K562 (cell line): ENCODE measurements at regions not wholly inside any gene's neighbourhood (a gene's known extent, or its start where the extent isn't known, plus 50 kb on each side); places are given as distances from the start of the nearest gene placed in this dataset.

Source experiments
- ATAC-seq: fragments of 200-7000 bp; cut with Tn5 transposase; 3 replicates; pipeline ENCODE4 v1.9.1; 2020; ENCODE audit warnings: moderate library complexity
- BruUV-seq: library from RNA; stranded (reverse); fragments of 400-500 nt; replicated peaks from 2 replicates; lab custom pipeline; 2021; lab: Mats Ljungman, UMichigan
- CTCF ChIA-PET: fragments of 300-600 bp; formaldehyde crosslinking; extraction: SDS; loops from one replicate; lab custom pipeline; 2021; ENCODE audit warnings: low intra/inter-chr PET ratio; lab: Yijun Ruan, JAX
- POLR2A ChIA-PET: fragments of 300-600, 350-650 bp; sonication (Branson Sonifier 250); formaldehyde crosslinking; extraction: SDS; loops from one replicate; lab custom pipeline; 2021; ENCODE audit warnings: antibody characterized with exemption, inconsistent platforms; lab: Yijun Ruan, JAX
- DNase-seq, 4 experiments: peaks; one replicate each; pipeline versions ENCODE4 v3.0.0 to v3.0.0-alpha.2; 2011 to 2018; ENCODE audit warnings: low spot score in 3 of 4, mixed read lengths in 3 of 4; ENCODE audit errors: extremely low read depth in 1 of 4
- FAIRE-seq: peaks from 2 replicates; lab custom pipeline; 2011; peaks lifted over from hg19 to GRCh38; lab: Jason Lieb, UNC
- H2AFZ ChIP-seq: 2 replicates; pipeline ENCODE4 v1.6.0; 2011; ENCODE audit warnings: low read depth, low read length, control low read depth, inconsistent platforms
- H3K27ac ChIP-seq: fragments of 200-600 bp; 3 replicates; pipeline ENCODE4 v1.8.0; 2011; ENCODE audit warnings: low read depth, mild to moderate bottlenecking, control low read depth, inconsistent platforms, low read length, moderate library complexity, mixed read lengths; ENCODE audit errors: extremely low read depth
- H3K27me3 ChIP-seq, 2 experiments: fragments of 300-600 bp in 1 of 2; 2 replicates in 1 of 2; 3 replicates in 1 of 2; pipeline versions ENCODE4 v1.6.0 to v1.8.0; 2011; ENCODE audit warnings: inconsistent platforms in 2 of 2, low read length in 2 of 2, mild to moderate bottlenecking in 1 of 2, mixed read lengths in 1 of 2, moderate library complexity in 1 of 2; ENCODE audit not compliant: control insufficient read depth in 2 of 2, insufficient read depth in 2 of 2
- H3K36me3 ChIP-seq: fragments of 300-600 bp; 3 replicates; pipeline ENCODE4 v1.8.0; 2011; ENCODE audit warnings: mild to moderate bottlenecking, low read length, inconsistent platforms; ENCODE audit not compliant: control insufficient read depth, insufficient read depth
- H3K4me1 ChIP-seq, 2 experiments: fragments of 200-600 bp in 1 of 2; replicated peaks in 1 of 2; 2 replicates in 1 of 2; 3 replicates in 1 of 2; pipeline versions ENCODE4 v1.5.1 to v1.8.0; 2011; ENCODE audit warnings: inconsistent platforms in 2 of 2, low read length in 2 of 2, mild to moderate bottlenecking in 1 of 2, mixed read lengths in 1 of 2, moderate library complexity in 1 of 2; ENCODE audit not compliant: control insufficient read depth in 2 of 2, insufficient read depth in 2 of 2
- H3K4me2 ChIP-seq: 2 replicates; pipeline ENCODE4 v1.6.1; 2011; ENCODE audit warnings: low read length, control low read depth, inconsistent platforms, mixed read lengths; ENCODE audit not compliant: insufficient read depth
- H3K4me3 ChIP-seq: fragments of 200-600 bp; sonication (generic), shearing (Covaris generic); 2 replicates; pipeline ENCODE4 v1.5.1; 2016; ENCODE audit warnings: control low read depth, inconsistent platforms
- H3K79me2 ChIP-seq: fragments of 200-600 bp; 3 replicates; pipeline ENCODE4 v1.8.0; 2011; ENCODE audit warnings: low read length, inconsistent platforms; ENCODE audit not compliant: control insufficient read depth, insufficient read depth
- H3K9ac ChIP-seq, 2 experiments: 2 replicates each; pipeline versions ENCODE4 v1.6.0 to v1.6.1; 2011; ENCODE audit warnings: low read depth in 2 of 2, low read length in 2 of 2, control low read depth in 1 of 2, inconsistent platforms in 1 of 2, mild to moderate bottlenecking in 1 of 2, mixed read lengths in 1 of 2; ENCODE audit not compliant: insufficient read depth in 1 of 2
- H3K9me1 ChIP-seq: one replicate; pipeline ENCODE4 v1.6.0; 2011; ENCODE audit warnings: inconsistent platforms, mild to moderate bottlenecking, low read length, moderate library complexity; ENCODE audit not compliant: control insufficient read depth, insufficient read depth
- H3K9me3 ChIP-seq: replicated peaks from 2 replicates; pipeline ENCODE4 v1.5.1; 2011; ENCODE audit warnings: low read depth, low read length, inconsistent platforms; ENCODE audit not compliant: control insufficient read depth, insufficient read depth
- H4K20me1 ChIP-seq: replicated peaks from 2 replicates; pipeline ENCODE4 v1.6.1; 2011; ENCODE audit warnings: low read length, inconsistent platforms, mixed read lengths; ENCODE audit not compliant: control insufficient read depth, insufficient read depth
- CBX8 ChIP-seq: fragments of 200-600 bp; sonication (generic); IDR thresholded peaks from 2 replicates; pipeline ENCODE4 v1.6.1; 2012; ENCODE audit warnings: borderline replicate concordance, mixed run types, low read depth, mild to moderate bottlenecking, moderate library complexity, mixed read lengths, low read length, control low read depth, inconsistent platforms; ENCODE audit not compliant: poor library complexity, severe bottlenecking; ENCODE audit errors: extremely low read depth
- ESRRA ChIP-seq: fragments of 450-650 bp; IDR thresholded peaks from 2 replicates; pipeline ENCODE4 v1.6.1; 2014; ENCODE audit warnings: low read depth, mild to moderate bottlenecking, moderate library complexity, borderline replicate concordance
- MGA ChIP-seq: fragments of 450-650 bp; IDR thresholded peaks from 2 replicates; pipeline ENCODE4 v1.6.1; 2016; ENCODE audit warnings: mild to moderate bottlenecking, moderate library complexity
- SMARCA4 ChIP-seq: fragments of 450-650 bp; IDR thresholded peaks from 2 replicates; pipeline ENCODE4 v1.6.1; 2016
- WGBS: fragments of 100-300 bp; shearing (Covaris generic); methylation state at CpG from one replicate; pipeline ENCODE4 v1.1.6; 2016; ENCODE audit warnings: low coverage, mixed read lengths; ENCODE audit not compliant: insufficient coverage; ENCODE audit errors: missing lambda C conversion rate; 5-methylcytosine and 5-hydroxymethylcytosine counted together
- in situ Hi-C: fragments of 300-500 bp; cut with MboI; formaldehyde crosslinking; loops from 4 replicates; pipeline ENCODE4 v1.15.0; 2018; ENCODE audit warnings: inconsistent platforms, mixed read lengths
- intact Hi-C: fragments of 100-400 bp; cut with micrococcal nuclease; formaldehyde crosslinking; loops from 2 replicates; pipeline ENCODE4 v1.14.2; 2022

DNA sequence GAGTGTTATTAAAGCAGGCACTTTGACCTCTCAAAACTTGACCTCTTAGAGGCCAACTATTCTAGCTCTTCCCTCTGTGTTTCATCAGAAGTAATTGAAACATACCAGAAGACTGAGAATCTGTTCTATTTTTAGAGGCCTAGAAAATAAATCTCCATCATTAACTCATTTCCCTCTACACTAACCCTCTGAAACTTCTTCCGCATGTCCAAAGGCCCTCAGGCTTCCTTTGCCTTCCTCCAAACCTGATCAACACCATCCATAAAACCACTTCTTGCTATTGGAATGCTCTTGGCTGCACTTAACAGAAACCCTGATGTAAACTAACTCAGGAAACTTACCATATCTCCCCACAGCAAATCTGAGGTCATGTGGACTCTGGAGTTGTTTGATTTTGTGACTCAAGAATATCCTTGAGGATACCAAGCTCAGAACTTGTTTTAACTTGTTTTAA is 196.4 kb downstream of the RPAP3 start:
- in situ Hi-C loops (no loop called here), intact Hi-C loops (no loop called here)
- Histone ChIP-seq H3K4me2 (no peak overlapping the region), H3K36me3 (no peaks in the 10 kb centered on the region), H3K27me3 (no peaks in the 10 kb centered on the region), H3K9me3 (no peaks in the 10 kb centered on the region), H3K4me3 (no peak overlapping the region), H3K79me2 (no peaks in the 10 kb centered on the region)
- ATAC-seq (no peak), FAIRE-seq (no peak), DNase-seq (no peak)
- no TSS peak for BruUV-seq
- POLR2A ChIA-PET = no interaction called here
- no peak for TF ChIP-seq CBX8
- TF ChIP-seq, all 486 proteins: peak for 0
- CTCF ChIA-PET = interaction anchor here (0.6 kb wide), 1 partner anchor 167 kb away, joined by 4 read pairs; no protein-coding TSS in a partner anchor
- no peaks in the 10 kb centered on the region for H4K20me1 ChIP-seq
- H3K4me1 ChIP-seq = no peaks in the 10 kb centered on the region
- WGBS = 0% methylated on average over 1 of the region's 1 CpG
- no peaks in the 10 kb centered on the region for H3K9me1 ChIP-seq
- H3K9ac ChIP-seq = no peak overlapping the region
- no peak overlapping the region for H3K27ac ChIP-seq
- no peak overlapping the region for H2AFZ ChIP-seq

GRCh38 chr12:47507221-47507620 is 198.6 kb downstream of the RPAP3 start:
- Histone ChIP-seq H4K20me1 (no peaks in the 10 kb centered on the region), H3K27ac (no peak overlapping the region), H3K4me1 (no peaks in the 10 kb centered on the region), H3K9me3 (no peaks in the 10 kb centered on the region), H3K79me2 (no peaks in the 10 kb centered on the region), H3K4me3 (no peak overlapping the region), H3K9me1 (no peaks in the 10 kb centered on the region), H3K27me3 (no peaks in the 10 kb centered on the region), H3K36me3 (no peaks in the 10 kb centered on the region), H3K9ac (no peak overlapping the region), H2AFZ (no peak overlapping the region), H3K4me2 (no peak overlapping the region)
- ChIA-PET POLR2A (no interaction called here), CTCF (no interaction called here)
- ATAC-seq (no peak), FAIRE-seq (no peak), DNase-seq (no peak)
- no TSS peak for BruUV-seq
- 9% methylated on average over 3 of the region's 3 CpGs for WGBS
- intact Hi-C loops (no loop called here), in situ Hi-C loops (no loop called here)
- TF ChIP-seq ESRRA = no peak
- no peak for TF ChIP-seq SMARCA4
- TF ChIP-seq MGA = no peak
